Bone marrow (tissue), 2 donors: ENCODE measurements at regions not wholly inside any gene's neighbourhood (a gene's known extent, or its start where the extent isn't known, plus 50 kb on each side); places are given as distances from the start of the nearest gene placed in this dataset.
"Not testable (repeated sequence)": the region's sequence is repeated elsewhere in the genome, so short reads cannot be mapped to it uniquely, and the experiment has no call there.

Experiments used
- DNase-seq, 2 donors: peaks; one replicate each; lab custom pipeline; 2025; lab: John Stamatoyannopoulos, UW

DNA sequence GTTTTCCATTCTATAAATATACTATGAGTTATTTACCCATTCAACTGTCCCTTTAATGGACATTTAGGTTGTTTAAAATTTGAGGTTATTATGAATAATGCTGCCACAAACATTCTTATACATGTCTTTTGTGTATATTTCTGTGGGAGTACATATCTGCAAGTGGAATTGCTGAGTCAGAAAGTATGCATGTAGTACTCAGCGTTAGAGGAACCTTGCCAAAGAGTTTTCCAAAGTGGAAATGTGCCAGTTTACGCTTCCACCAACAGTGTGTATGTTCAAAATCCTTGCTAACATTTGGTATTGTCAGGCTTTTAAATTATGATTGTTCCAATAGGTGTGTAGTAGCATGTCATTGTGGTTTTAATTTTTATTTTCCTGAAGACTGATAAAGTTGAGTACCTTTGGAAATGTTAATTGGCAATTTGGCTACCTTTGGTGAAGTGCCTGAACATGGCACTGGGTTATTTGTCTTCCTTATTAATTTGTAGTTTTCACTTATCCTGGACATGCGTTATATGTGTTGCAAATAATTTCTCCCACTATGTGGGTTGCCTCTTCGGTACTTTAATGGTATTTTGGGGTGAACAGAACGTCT is 341.2 kb downstream of the CD83 start:
- DNase-seq = no peak

DNA sequence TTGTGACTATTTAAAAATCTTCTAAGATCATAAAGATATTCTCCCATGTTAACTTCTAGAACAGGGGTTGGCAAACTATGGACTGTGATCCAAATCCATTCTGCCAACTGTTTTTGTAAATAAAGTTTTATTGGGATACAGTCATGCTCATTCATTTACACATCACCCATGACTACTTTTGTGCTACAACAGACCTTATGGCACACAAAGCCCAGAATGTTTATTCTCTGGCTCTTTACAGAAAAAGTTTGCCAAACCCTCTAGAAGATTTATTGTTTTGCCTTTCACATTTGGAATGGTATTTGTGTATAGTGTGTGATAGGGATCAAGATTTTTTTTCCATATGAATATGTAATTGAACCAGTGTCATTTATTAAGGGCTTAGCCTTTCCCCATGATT is 341.7 kb downstream of the CD83 start:
- no peak for DNase-seq

GRCh38 chr6:14460556-14460955 is 343.0 kb downstream of the CD83 start:
- no peak for DNase-seq

DNA sequence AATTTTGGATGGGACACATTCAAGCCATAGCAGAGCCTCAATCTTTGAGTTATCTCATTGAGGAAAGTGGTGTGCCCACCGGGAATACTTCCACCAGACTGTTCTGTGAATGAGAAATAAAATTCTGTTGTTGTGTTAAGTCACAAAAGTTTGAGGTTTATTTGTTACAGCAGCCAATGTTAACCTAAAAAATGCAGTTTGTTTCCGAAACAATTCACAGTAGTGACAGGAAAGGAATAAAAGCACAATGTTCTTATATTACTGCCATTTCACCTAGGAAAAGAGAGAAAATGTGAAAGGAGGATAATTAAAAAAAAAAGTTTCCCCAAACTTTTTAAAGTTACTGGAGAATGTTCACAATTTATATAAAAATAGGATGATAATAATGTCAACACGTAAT is 344.6 kb downstream of the CD83 start:
- no peak for DNase-seq

DNA sequence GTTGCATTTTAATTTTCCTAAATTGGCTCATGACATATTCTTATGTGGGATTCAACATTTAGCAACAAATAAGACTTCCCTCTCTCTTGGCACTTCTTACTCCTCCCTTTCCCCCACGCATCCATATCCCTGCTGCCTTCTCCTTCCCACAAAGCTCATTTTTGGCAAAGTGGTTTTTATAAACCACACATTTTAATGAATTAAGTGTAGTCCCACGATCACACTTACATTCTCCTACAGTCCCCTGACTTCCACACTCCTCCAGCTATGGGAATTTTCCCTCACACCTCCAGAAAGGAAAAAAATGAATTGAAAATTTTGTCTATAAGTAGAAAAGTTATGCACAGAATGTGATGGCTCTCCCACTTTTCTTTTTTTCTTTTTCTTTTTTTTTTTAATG is 345.0 kb downstream of the CD83 start:
- DNase-seq = no peak

DNA sequence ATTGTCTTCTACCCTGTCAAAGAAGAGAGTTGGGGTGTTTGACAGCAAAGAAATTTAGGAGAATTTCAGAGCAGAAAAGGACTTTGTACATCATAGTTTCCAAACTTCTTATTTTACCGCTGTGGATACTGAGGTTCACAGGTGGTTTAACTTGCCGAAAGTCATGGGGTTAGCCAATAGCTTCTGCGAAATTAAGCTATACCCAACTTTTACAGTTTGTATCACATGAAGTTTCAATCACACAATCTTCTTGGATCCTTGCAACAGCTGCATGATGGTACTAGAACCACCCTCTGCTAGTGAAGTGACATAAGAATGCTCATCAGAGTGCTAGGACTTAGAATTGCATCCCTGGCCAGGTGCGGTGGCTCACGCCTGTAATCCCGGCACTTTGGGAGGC is 345.5 kb downstream of the CD83 start:
- no peak for DNase-seq

DNA sequence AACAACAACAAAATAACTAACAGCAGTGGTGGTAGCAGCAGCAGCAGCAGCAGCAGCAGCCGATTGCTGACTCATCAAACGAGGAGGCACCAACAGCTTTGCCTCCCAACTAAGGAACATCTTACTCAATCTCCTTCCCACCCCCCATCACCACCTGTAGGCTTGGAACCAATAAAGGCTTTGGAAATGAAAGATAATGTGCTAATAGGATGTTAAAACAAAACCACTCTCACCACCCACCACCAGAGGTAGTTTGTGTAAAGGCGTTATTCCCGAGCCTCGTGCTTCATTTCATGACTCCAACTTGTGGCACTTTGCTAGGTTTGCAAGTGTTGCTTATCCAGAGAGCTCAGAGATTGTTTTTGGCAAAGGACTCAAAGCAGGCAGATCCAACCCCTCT is 346.5 kb downstream of the CD83 start:
- DNase-seq = no peak

DNA sequence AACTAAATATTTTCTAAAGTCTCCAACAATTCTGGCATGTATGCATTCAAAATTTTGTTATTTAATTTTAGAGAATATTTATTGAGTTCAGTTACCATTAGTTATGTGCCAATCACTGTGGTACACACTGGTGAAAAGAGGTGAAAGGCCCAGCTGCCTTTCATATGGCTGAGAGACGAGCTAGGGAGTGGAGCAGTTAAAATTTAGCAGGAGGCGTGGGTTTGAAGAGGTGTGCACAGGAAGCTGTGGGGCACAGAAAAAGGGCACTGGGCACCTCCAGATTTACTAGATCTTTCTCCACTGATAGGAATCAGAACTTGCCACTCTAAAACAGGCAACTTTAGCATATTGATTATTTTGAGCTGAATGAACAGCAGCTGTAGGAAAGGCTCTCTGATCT is 347.1 kb downstream of the CD83 start:
- DNase-seq = no peak

- DNase-seq = no peak
Observed at GRCh38 chr6:14466278-14466677, 348.7 kb downstream of the CD83 start.

DNA sequence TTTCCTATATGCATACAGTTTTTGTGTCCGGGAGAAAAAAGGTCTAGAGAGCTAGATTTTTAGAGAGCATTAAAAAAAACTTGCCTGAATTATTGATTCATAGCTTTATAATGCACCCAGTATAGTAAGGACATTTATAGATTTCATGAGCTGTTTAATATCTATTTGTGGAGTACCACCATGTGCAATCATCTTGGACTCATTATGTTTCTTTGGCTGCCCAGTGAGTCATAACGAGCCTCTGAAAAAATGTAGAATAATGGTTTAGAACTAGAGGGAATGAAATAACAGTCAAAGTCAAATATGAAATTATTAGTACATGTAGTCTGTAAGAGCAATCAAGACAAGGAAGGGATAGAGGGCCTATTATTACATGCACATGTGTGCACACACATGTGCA is 350.0 kb downstream of the CD83 start:
- DNase-seq = no peak

DNA sequence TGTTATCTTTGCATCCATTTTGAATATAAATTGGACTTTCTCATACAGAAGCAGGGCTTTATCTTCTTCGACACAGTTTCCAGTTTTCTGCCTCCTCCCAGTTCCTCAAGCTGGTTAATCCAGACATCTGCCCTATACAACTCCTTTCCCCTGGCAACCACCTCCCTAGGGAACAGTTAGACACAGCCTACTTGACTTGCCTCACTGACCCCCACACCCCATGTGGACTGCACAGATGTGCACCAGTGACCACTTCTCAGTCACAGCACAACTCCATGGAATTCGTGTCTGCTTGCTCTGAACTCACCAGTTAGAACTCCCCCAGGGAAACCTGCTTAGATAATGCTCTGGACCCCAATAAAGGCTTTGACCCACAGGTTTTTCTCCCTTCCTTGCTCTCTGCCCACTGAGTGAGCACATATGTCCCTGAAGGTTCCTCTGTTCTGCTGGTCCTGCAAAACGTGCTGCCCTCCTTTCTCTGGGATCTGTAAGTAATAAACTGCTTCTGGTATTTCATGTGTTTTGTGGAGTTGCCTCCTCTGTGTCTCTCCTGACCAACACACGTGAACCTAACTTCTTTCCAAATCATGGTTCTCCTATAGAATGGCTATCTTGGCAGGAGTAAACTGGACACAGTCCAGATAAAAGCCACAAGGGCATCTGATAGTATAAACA is 351.2 kb downstream of the CD83 start:
- DNase-seq = no peak

- DNase-seq = no peak
Observed at GRCh38 chr6:14470101-14470500, 352.5 kb downstream of the CD83 start.

- DNase-seq = no peak
Observed at GRCh38 chr6:14470671-14471070, 353.1 kb downstream of the CD83 start.

GRCh38 chr6:14472255-14472985 is 354.8 kb downstream of the CD83 start:
- DNase-seq = no peak

DNA sequence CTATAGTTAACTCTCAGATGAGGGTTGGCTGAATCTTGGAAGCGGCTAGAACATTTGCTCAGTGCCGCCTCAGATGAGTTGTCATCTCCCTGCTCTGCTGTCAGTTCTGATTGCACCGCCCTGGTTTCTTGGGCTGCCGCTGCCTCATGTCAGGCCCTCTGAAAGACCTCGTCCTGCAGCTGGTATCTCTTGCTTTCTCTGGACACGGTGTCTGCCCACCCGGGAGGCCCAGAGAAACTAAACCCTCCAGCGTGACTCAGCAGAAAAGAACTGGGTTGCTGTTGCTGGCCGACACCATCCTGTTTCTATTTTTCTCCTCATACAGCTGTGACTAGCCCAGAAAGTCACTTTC is 355.4 kb downstream of the CD83 start:
- DNase-seq = peak in 1 of 2 donors; percentile 61

GRCh38 chr6:14474816-14475215 is 357.2 kb downstream of the CD83 start:
- no peak for DNase-seq

DNA sequence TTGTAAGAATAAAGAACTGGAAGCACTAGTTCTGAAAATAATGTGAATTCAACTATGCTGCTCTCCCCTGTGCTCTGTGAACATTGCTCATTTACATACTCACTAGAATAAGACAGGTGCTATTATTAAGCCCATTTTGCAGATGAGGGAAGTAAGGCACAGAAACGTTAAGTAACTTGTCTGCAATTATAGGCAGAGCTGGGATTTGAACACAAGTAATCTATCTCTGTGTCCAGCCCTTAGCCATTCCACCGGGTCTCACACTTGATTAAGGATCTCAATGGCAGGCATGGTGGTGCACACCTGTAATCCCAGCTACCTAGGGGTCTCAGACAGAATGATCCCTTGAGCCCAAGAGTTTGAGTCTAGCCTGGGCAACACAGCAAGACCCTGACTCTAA is 357.7 kb downstream of the CD83 start:
- DNase-seq = no peak

DNA sequence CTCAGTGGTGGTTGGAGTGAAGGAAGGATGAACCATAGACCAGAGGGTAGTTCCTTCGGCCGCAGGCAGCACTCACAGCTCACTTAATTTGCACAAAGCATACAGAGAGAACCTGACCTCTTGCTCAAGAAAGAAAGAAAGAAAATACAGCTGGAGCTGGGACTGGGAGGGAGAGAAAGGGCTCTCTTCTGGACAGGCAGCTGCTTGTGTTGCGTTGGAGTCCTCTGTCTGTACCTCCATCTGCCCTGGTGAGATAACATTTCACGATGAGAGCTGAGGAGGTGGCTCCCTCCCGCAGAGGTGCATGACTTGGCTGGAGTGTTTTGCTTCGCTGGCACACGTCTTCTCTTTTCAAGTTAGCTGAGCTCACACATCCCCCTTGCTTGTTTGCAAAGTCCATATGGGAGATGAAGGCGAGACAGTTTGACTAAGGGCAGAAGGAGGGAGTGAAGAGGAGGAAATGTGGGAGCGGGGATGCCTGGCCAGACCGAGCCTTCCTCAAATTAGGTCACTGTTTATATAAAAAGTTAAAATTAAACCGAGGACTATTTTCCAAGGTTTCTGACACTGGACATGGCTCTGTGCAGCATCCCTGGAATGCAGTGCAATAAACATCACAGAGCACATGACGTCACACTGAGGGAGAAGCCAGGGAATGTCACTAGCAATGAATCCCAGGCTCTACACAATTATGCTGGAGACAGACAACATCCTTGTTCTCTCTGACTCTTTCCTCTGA is 359.4 kb downstream of the CD83 start:
- DNase-seq = no peak

GRCh38 chr6:14477559-14477958 is 360.0 kb downstream of the CD83 start:
- DNase-seq = no peak

- peak in 1 of 2 donors; percentile 71 for DNase-seq
Observed at GRCh38 chr6:14478381-14479225, 361.0 kb downstream of the CD83 start.

DNA sequence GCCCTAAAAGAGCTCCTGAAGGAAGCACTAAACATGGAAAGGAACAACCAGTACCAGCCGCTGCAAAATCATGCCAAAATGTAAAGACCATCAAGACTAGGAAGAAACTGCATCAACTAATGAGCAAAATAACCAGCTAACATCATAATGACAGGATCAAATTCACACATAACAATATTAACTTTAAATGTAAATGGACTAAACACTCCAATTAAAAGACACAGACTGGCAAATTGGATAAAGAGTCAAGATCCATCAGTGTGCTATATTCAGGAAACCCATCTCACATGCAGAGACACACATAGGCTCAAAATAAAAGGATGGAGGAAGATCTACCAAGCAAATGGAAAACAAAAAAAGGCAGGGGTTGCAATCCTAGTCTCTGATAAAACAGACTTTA is 364.4 kb downstream of the CD83 start:
- DNase-seq = not testable (repeated sequence)

GRCh38 chr6:14487625-14488024 is 370.1 kb downstream of the CD83 start:
- DNase-seq = no peak
